ENCODE measurements at regions not wholly inside any gene's neighbourhood (a gene's known extent, or its start where the extent isn't known, plus 50 kb on each side); places are given as distances from the start of the nearest gene placed in this dataset.

DNA sequence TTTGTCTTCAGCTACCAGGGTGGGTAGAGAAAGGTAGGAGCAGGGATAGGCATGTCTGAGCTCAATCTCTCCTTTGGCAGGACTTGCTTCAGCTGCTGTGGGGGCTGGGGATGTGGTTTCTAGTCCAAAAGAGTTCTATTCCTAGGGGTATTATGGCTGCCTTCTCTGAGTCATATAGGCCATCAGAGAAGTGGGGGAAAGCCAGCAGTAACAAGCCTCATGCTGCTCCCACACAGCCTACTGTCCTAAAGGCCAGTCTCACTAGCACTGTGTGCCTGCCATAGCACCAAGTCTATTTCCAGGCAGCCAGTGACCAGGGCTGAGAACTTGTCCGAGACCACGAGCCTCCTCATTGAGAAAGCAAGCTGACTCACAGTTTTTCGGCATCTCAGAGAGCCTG is 270.6 kb downstream of the DCAF12L2 start:
- H3K4me1 ChIP-seq (ENCODE audit: control insufficient read depth, insufficient read depth, low read length, poor library complexity, severe bottlenecking): no peaks in the 10 kb centered on the region
- no peaks in the 10 kb centered on the region for H3K9me3 ChIP-seq (ENCODE audit: control insufficient read depth, low read length)
- WGBS, 2 experiments (ENCODE audit: insufficient coverage in 2 of 2): 64 to 86% methylated on average over 2 to 3 of the region's 3 CpGs
- H3K36me3 ChIP-seq (ENCODE audit: control insufficient read depth, insufficient read depth, low read length): no peaks in the 10 kb centered on the region
- H3K27ac ChIP-seq (ENCODE audit: low read depth, low read length, severe bottlenecking): no peak overlapping the region
- no peak overlapping the region for H3K4me3 ChIP-seq (ENCODE audit: extremely low read depth, insufficient read depth, low read length, poor library complexity, severe bottlenecking)

DNA sequence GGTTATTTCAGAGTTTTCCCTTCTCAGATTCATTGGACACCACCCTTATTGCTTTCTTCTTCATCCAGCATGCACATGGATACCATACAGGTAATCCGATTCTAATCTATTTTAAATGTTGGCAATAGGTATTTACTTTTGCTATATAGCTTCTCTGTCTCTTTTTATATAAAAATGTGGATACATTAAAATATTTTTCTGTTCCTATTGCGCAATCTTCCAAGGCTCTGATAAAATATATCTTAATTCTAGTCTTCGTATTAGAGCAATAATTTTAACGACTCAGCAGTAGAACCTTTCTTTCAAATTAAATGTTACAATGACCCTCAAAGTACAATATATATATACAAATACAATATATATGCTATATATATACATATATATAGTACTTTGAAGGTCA is 239.8 kb downstream of the DCAF12L2 start:
- Histone ChIP-seq H3K4me1 (ENCODE audit: control insufficient read depth, insufficient read depth, low read length, poor library complexity, severe bottlenecking) (no peaks in the 10 kb centered on the region), H3K36me3 (ENCODE audit: control insufficient read depth, insufficient read depth, low read length) (no peaks in the 10 kb centered on the region), H3K4me3 (ENCODE audit: extremely low read depth, insufficient read depth, low read length, poor library complexity, severe bottlenecking) (no peak overlapping the region), H3K27ac (ENCODE audit: low read depth, low read length, severe bottlenecking) (no peak overlapping the region), H3K9me3 (ENCODE audit: control insufficient read depth, low read length) (no peaks in the 10 kb centered on the region)
- WGBS, 2 experiments (ENCODE audit: insufficient coverage in 2 of 2): no CpG with 5 or more reads among the region's 4 CpGs

DNA sequence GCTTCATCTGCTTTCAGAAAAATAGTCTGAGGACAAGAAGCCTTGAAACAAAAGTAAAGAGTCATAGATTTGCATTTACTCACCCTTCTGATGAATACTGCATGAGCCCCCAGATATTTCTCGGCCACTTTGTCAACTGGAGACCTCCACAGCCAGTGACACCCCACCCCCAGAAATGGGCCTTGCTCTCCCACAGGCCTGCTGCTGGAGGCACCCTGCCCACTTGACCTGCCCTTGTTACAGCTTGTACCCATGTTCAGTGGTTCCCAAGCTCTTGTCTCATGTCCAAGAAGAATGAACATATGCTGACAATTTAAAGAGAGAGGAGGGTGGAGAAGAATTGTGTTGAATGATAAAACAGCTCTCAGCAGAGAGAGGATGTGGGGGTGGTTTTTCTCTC is 225.1 kb downstream of the DCAF12L2 start:
- H3K4me1 ChIP-seq (ENCODE audit: control insufficient read depth, insufficient read depth, low read length, poor library complexity, severe bottlenecking): no peaks in the 10 kb centered on the region
- no peaks in the 10 kb centered on the region for H3K36me3 ChIP-seq (ENCODE audit: control insufficient read depth, insufficient read depth, low read length)
- H3K4me3 ChIP-seq (ENCODE audit: extremely low read depth, insufficient read depth, low read length, poor library complexity, severe bottlenecking): no peak overlapping the region
- H3K27ac ChIP-seq (ENCODE audit: low read depth, low read length, severe bottlenecking): no peak overlapping the region
- no CpG with 5 or more reads among the region's 1 CpG for WGBS, 2 experiments (ENCODE audit: insufficient coverage in 2 of 2)
- H3K9me3 ChIP-seq (ENCODE audit: control insufficient read depth, low read length): no peaks in the 10 kb centered on the region

DNA sequence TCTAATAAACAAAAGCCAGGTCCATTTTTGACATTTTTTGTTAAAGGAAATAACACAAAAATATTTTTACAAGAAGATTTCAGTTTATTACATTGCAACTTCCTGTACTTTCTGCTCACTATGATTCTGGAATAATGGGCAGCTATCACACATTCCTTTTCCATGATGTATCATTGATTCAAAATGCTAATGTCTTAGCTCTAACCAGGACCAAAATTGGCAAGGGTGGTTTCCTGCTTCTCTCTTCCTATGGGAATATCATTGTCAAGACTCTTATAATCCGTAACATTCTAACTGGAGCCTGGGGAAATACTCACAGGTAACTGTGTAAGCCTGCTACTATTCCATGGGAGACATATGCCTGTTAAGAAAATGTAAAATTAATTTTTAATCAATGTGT is 218.6 kb downstream of the DCAF12L2 start:
- no CpG with 5 or more reads among the region's 1 CpG for WGBS, 2 experiments (ENCODE audit: insufficient coverage in 2 of 2)
- H3K4me1 ChIP-seq (ENCODE audit: control insufficient read depth, insufficient read depth, low read length, poor library complexity, severe bottlenecking): no peaks in the 10 kb centered on the region

DNA sequence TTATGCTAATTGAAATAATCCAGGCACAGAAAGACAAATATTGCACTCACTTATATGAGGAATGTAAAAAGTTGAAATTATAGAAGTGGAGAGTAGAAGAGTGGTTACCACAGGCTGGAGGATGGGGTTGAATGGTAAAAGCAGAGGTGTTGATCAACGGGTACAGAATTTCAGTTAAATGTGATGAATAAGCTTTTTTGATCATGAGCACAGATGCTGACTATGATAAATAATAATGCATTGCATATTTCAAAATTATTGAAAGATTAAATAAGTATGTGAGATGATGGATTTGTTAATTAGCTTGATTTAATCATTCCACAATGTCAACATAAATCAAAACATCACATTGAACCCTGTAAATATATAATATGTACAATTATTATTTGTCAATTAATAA is 213.1 kb downstream of the DCAF12L2 start:
- Histone ChIP-seq H3K27ac (ENCODE audit: low read depth, low read length, severe bottlenecking) (no peak overlapping the region), H3K9me3 (ENCODE audit: control insufficient read depth, low read length) (no peaks in the 10 kb centered on the region), H3K4me1 (ENCODE audit: control insufficient read depth, insufficient read depth, low read length, poor library complexity, severe bottlenecking) (no peaks in the 10 kb centered on the region), H3K4me3 (ENCODE audit: extremely low read depth, insufficient read depth, low read length, poor library complexity, severe bottlenecking) (no peak overlapping the region), H3K36me3 (ENCODE audit: control insufficient read depth, insufficient read depth, low read length) (no peaks in the 10 kb centered on the region)
- 100% methylated on average over 1 of the region's 1 CpG; no CpG with 5 or more reads in 1 of the 2 experiments for WGBS, 2 experiments (ENCODE audit: insufficient coverage in 2 of 2)

More for the DNA sequence above, 218.6 kb downstream of the DCAF12L2 start:
- no peak overlapping the region for H3K27ac ChIP-seq (ENCODE audit: low read depth, low read length, severe bottlenecking)
- H3K4me3 ChIP-seq (ENCODE audit: extremely low read depth, insufficient read depth, low read length, poor library complexity, severe bottlenecking): no peak overlapping the region
- H3K36me3 ChIP-seq (ENCODE audit: control insufficient read depth, insufficient read depth, low read length): no peaks in the 10 kb centered on the region
- no peaks in the 10 kb centered on the region for H3K9me3 ChIP-seq (ENCODE audit: control insufficient read depth, low read length)

DNA sequence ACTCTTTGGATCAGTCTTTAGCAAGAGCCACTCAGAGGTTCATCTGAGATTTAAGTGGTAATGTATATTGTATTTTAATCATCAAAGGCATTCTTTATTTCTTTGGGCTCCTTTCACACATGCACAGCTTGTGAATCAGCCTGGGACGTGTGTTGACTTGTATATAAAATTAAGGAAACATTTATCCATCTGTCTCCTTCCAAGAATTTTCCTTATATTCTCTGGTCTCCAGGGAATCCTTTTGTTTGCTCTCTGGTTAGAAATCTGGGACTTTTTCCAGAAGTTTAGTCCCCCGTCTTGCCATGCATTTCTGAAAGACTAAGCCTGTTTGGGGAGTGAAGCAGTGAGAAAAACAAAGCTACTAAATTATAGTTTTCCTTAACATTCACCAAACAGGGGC is 212.3 kb downstream of the DCAF12L2 start:
- WGBS, 2 experiments (ENCODE audit: insufficient coverage in 2 of 2): no CpG with 5 or more reads among the region's 2 CpGs
- Histone ChIP-seq H3K4me3 (ENCODE audit: extremely low read depth, insufficient read depth, low read length, poor library complexity, severe bottlenecking) (no peak overlapping the region), H3K27ac (ENCODE audit: low read depth, low read length, severe bottlenecking) (no peak overlapping the region), H3K4me1 (ENCODE audit: control insufficient read depth, insufficient read depth, low read length, poor library complexity, severe bottlenecking) (no peaks in the 10 kb centered on the region), H3K36me3 (ENCODE audit: control insufficient read depth, insufficient read depth, low read length) (no peaks in the 10 kb centered on the region), H3K9me3 (ENCODE audit: control insufficient read depth, low read length) (no peaks in the 10 kb centered on the region)

DNA sequence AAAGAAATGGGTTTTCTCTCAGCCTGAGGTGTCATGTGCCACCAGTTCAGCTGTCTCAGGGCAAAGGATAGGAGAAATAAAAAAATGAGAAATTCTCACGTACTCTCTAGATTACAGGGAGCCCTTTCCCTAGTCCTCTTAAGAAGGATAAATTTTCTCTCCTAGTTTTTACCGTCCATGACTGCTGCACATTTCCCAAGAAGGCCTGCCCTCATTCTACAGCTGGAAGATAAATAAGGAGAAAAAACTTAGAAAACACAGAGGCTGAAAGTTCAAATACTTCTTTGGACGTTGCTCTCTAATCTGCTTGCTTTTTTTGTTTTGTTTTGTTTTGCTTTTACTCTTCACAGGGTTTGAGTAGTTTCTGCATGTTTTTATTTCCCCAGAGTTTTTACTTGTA is 211.9 kb downstream of the DCAF12L2 start:
- no peaks in the 10 kb centered on the region for H3K36me3 ChIP-seq (ENCODE audit: control insufficient read depth, insufficient read depth, low read length)
- no peaks in the 10 kb centered on the region for H3K4me1 ChIP-seq (ENCODE audit: control insufficient read depth, insufficient read depth, low read length, poor library complexity, severe bottlenecking)
- H3K4me3 ChIP-seq (ENCODE audit: extremely low read depth, insufficient read depth, low read length, poor library complexity, severe bottlenecking): no peak overlapping the region
- H3K9me3 ChIP-seq (ENCODE audit: control insufficient read depth, low read length): no peaks in the 10 kb centered on the region
- H3K27ac ChIP-seq (ENCODE audit: low read depth, low read length, severe bottlenecking): no peak overlapping the region
- WGBS, 2 experiments (ENCODE audit: insufficient coverage in 2 of 2): no CpG with 5 or more reads among the region's 3 CpGs

DNA sequence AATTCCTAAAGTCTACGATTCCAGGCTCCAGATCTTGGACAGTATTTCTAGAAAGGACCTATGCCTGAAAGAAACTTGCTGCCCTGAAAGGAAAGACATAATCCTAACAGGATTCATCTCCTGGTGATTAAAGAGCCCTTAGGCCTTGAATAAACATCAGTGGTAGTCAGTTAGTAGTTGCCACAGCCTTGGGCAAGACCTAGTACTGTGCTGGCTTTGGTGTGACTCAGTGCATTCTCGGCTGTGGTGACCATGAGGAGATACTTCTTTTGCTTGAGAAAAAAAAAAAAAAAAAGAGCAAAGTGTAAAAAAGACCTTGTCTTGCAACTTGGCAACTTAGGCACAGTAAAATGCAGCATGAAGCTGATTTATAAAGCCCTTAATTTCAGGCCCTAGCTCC is 188.2 kb downstream of the DCAF12L2 start:
- no peaks in the 10 kb centered on the region for H3K9me3 ChIP-seq (ENCODE audit: control insufficient read depth, low read length)
- no peaks in the 10 kb centered on the region for H3K4me1 ChIP-seq (ENCODE audit: control insufficient read depth, insufficient read depth, low read length, poor library complexity, severe bottlenecking)
- no peaks in the 10 kb centered on the region for H3K36me3 ChIP-seq (ENCODE audit: control insufficient read depth, insufficient read depth, low read length)
- WGBS, 2 experiments (ENCODE audit: insufficient coverage in 2 of 2): 80% methylated on average over 1 of the region's 2 CpGs; no CpG with 5 or more reads in 1 of the 2 experiments
- no peak overlapping the region for H3K4me3 ChIP-seq (ENCODE audit: extremely low read depth, insufficient read depth, low read length, poor library complexity, severe bottlenecking)
- no peak overlapping the region for H3K27ac ChIP-seq (ENCODE audit: low read depth, low read length, severe bottlenecking)

DNA sequence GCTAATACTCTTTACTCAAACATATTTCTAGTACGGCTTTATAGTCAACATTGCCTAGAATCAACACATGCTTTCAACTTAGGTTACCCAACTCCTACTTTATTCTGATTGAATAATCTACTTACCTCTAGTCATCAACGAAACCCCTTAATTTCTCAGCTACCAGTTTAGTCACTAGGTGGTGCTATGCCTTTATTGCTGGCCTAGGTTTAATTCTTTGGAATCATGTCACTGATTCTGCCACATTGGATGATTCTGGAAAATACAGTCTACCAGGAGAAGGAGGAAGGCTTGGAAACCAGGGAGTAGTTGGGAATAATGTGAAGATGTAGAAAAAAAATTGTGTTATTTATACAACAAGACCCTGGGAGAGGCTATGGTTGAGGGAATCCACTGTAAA is 167.7 kb downstream of the DCAF12L2 start:
- no peak overlapping the region for H3K27ac ChIP-seq (ENCODE audit: low read depth, low read length, severe bottlenecking)
- H3K9me3 ChIP-seq (ENCODE audit: control insufficient read depth, low read length): no peaks in the 10 kb centered on the region
- WGBS, 2 experiments (ENCODE audit: insufficient coverage in 2 of 2): 0% methylated on average over 1 of the region's 2 CpGs

DNA sequence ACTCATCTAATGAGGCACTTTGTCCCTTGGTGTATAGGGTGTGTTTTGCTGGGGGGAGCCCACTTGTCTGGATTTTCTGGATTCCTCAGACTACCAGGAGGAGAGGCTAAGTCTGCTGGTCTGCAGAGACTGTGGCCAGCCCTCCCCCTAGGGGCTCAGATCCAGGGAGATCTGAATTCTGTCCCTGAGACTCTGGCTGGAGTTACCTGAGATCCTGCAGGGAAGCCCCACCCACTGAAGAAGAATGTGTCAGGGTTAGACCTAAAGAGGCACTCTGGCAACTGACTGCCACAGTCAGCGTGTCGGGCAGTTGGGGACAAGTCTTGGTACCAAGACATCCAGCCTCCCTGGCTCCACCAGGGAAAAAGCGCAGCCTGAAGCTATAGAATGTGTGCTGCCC is 138.9 kb downstream of the DCAF12L2 start:
- 80% methylated on average over 1 of the region's 3 CpGs; no CpG with 5 or more reads in 1 of the 2 experiments for WGBS, 2 experiments (ENCODE audit: insufficient coverage in 2 of 2)

More for the DNA sequence above, 167.7 kb downstream of the DCAF12L2 start:
- no peak overlapping the region for H3K4me3 ChIP-seq (ENCODE audit: extremely low read depth, insufficient read depth, low read length, poor library complexity, severe bottlenecking)
- no peaks in the 10 kb centered on the region for H3K36me3 ChIP-seq (ENCODE audit: control insufficient read depth, insufficient read depth, low read length)
- H3K4me1 ChIP-seq (ENCODE audit: control insufficient read depth, insufficient read depth, low read length, poor library complexity, severe bottlenecking): no peaks in the 10 kb centered on the region

DNA sequence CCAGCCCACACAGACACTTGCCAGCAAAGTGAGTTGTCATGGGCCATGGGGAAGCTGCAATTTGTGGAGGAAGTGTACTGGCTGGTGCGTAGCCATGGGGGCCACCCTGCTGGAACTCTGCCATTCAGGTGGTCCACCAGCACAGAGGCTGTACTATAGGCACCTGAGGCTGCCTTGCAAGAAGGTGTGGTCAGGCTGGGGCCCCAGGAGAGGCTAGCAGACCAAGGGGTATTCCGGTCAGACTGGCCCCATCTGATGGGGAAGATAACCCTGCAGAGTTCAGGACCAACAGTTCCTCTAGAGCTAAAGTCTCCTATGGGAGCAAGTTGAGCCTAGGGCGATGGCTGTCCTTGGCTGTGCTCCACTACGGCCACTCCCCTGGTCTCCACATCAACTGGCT is 136.1 kb downstream of the DCAF12L2 start:
- WGBS, 2 experiments (ENCODE audit: insufficient coverage in 2 of 2): 100% methylated on average over 1 of the region's 4 CpGs
- H3K36me3 ChIP-seq (ENCODE audit: control insufficient read depth, insufficient read depth, low read length): no peaks in the 10 kb centered on the region
- H3K4me3 ChIP-seq (ENCODE audit: extremely low read depth, insufficient read depth, low read length, poor library complexity, severe bottlenecking): no peak overlapping the region
- no peaks in the 10 kb centered on the region for H3K9me3 ChIP-seq (ENCODE audit: control insufficient read depth, low read length)
- H3K4me1 ChIP-seq (ENCODE audit: control insufficient read depth, insufficient read depth, low read length, poor library complexity, severe bottlenecking): no peaks in the 10 kb centered on the region
- H3K27ac ChIP-seq (ENCODE audit: low read depth, low read length, severe bottlenecking): no peak overlapping the region

More for the DNA sequence above, 138.9 kb downstream of the DCAF12L2 start:
- Histone ChIP-seq H3K27ac (ENCODE audit: low read depth, low read length, severe bottlenecking) (no peak overlapping the region), H3K9me3 (ENCODE audit: control insufficient read depth, low read length) (no peaks in the 10 kb centered on the region), H3K4me3 (ENCODE audit: extremely low read depth, insufficient read depth, low read length, poor library complexity, severe bottlenecking) (no peak overlapping the region), H3K36me3 (ENCODE audit: control insufficient read depth, insufficient read depth, low read length) (no peaks in the 10 kb centered on the region), H3K4me1 (ENCODE audit: control insufficient read depth, insufficient read depth, low read length, poor library complexity, severe bottlenecking) (no peaks in the 10 kb centered on the region)

Measured in mesodermal cell (in vitro differentiated cells).